HEK293 (cell line): ENCODE measurements at regions not wholly inside any gene's neighbourhood (a gene's known extent, or its start where the extent isn't known, plus 50 kb on each side); places are given as distances from the start of the nearest gene placed in this dataset.

ENCODE experiments used
- CTCF ChIA-PET: fragments of 350-600 bp; formaldehyde crosslinking; extraction: SDS; loops from one replicate; lab custom pipeline; 2021; ENCODE audit warnings: antibody characterized with exemption; lab: Yijun Ruan, JAX
- POLR2A ChIA-PET: fragments of 300-600 bp; formaldehyde crosslinking; extraction: SDS; loops from one replicate; lab custom pipeline; 2020; ENCODE audit warnings: antibody characterized with exemption, inconsistent platforms; lab: Yijun Ruan, JAX
- H3K27ac ChIP-seq: fragments of 200-500 bp; sonication (Bioruptor generic); 2 replicates; pipeline ENCODE4 v1.5.1; 2014; ENCODE audit warnings: low read depth, low read length, control low read depth, inconsistent platforms; ENCODE audit errors: extremely low read depth
- H3K36me3 ChIP-seq, 2 experiments: fragments of 200-500 bp in 1 of 2; sonication (Bioruptor generic) in 1 of 2; 1 replicate in 1 of 2; 2 replicates in 1 of 2; pipeline ENCODE4 v1.5.1; 2014 to 2017; ENCODE audit warnings: inconsistent platforms in 2 of 2, low read length in 2 of 2; ENCODE audit not compliant: control insufficient read depth in 2 of 2, insufficient read depth in 1 of 2
- H3K4me1 ChIP-seq: fragments of 200-500 bp; sonication (Bioruptor generic); 2 replicates; pipeline ENCODE4 v1.5.1; 2014; ENCODE audit warnings: mild to moderate bottlenecking, low read length, inconsistent platforms; ENCODE audit not compliant: control insufficient read depth, insufficient read depth
- H3K4me3 ChIP-seq: 2 replicates; pipeline ENCODE4 v1.5.1; 2011; ENCODE audit warnings: low read depth, mild to moderate bottlenecking, control low read depth, low read length, moderate library complexity
- H3K9me3 ChIP-seq: fragments of 200-500 bp; sonication (Bioruptor generic); 2 replicates; pipeline ENCODE4 v1.5.1; 2014; ENCODE audit warnings: low read depth, low read length, inconsistent platforms; ENCODE audit not compliant: control insufficient read depth, insufficient read depth
- EGR2 ChIP-seq: fragments of 450-650 bp; formaldehyde crosslinking; IDR thresholded peaks from 2 replicates; pipeline ENCODE4 v1.5.1; 2016; ENCODE audit warnings: low read depth, missing biosample characterization, missing genetic modification characterization
- GLI2 ChIP-seq: fragments of 450-650 bp; formaldehyde crosslinking; IDR thresholded peaks from 2 replicates; pipeline ENCODE4; 2017; ENCODE audit warnings: missing biosample characterization, missing genetic modification characterization, low read depth, borderline replicate concordance
- INSM2 ChIP-seq: fragments of 450-650 bp; formaldehyde crosslinking; IDR thresholded peaks from 2 replicates; pipeline ENCODE4 v1.5.1; 2016; ENCODE audit warnings: missing biosample characterization, missing genetic modification characterization
- OSR2 ChIP-seq: fragments of 450-650 bp; formaldehyde crosslinking; IDR thresholded peaks from 2 replicates; pipeline ENCODE4 v1.5.1; 2016; ENCODE audit warnings: missing biosample characterization, missing genetic modification characterization
- OVOL3 ChIP-seq: fragments of 450-650 bp; formaldehyde crosslinking; IDR thresholded peaks from 2 replicates; pipeline ENCODE4 v1.5.1; 2016; ENCODE audit warnings: missing biosample characterization, missing genetic modification characterization
- SETDB1 ChIP-seq: IDR thresholded peaks from one replicate; pipeline ENCODE4 v1.6.1; 2017; ENCODE audit warnings: mild to moderate bottlenecking, low read length, moderate library complexity, mixed read lengths; ENCODE audit not compliant: insufficient read length
- ZBTB17 ChIP-seq: fragments of 450-650 bp; formaldehyde crosslinking; IDR thresholded peaks from 2 replicates; pipeline ENCODE4 v1.5.1; 2016; ENCODE audit warnings: missing biosample characterization, missing genetic modification characterization
- ZBTB6 ChIP-seq: fragments of 450-650 bp; formaldehyde crosslinking; IDR thresholded peaks from 2 replicates; pipeline ENCODE4 v1.5.1; 2017; ENCODE audit warnings: missing biosample characterization, missing genetic modification characterization
- ZBTB7A ChIP-seq: fragments of 450-650 bp; formaldehyde crosslinking; IDR thresholded peaks from 2 replicates; pipeline ENCODE4 v1.5.1; 2016; ENCODE audit warnings: low read depth, missing biosample characterization, missing genetic modification characterization
- ZIC2 ChIP-seq: fragments of 450-650 bp; formaldehyde crosslinking; IDR thresholded peaks from 2 replicates; pipeline ENCODE4 v1.5.1; 2016; ENCODE audit warnings: missing biosample characterization, missing genetic modification characterization
- ZNF112 ChIP-seq: fragments of 450-650 bp; formaldehyde crosslinking; IDR thresholded peaks from 2 replicates; pipeline ENCODE4 v1.5.0; 2017; ENCODE audit warnings: missing biosample characterization, missing genetic modification characterization
- ZNF146 ChIP-seq: fragments of 450-650 bp; formaldehyde crosslinking; IDR thresholded peaks from 2 replicates; pipeline ENCODE4 v1.5.1; 2016; ENCODE audit warnings: missing biosample characterization, missing genetic modification characterization
- ZNF157 ChIP-seq: fragments of 450-650 bp; formaldehyde crosslinking; IDR thresholded peaks from 2 replicates; pipeline ENCODE4 v1.5.1; 2016; ENCODE audit warnings: missing biosample characterization, missing genetic modification characterization
- ZNF211 ChIP-seq: fragments of 450-650 bp; formaldehyde crosslinking; IDR thresholded peaks from 2 replicates; pipeline ENCODE4 v1.5.1; 2016; ENCODE audit warnings: low read depth, missing biosample characterization, missing genetic modification characterization
- ZNF366 ChIP-seq: fragments of 450-650 bp; formaldehyde crosslinking; conservative IDR thresholded peaks from 2 replicates; pipeline ENCODE4 v1.5.1; 2016; ENCODE audit warnings: missing biosample characterization, missing genetic modification characterization
- ZNF501 ChIP-seq: fragments of 450-650 bp; formaldehyde crosslinking; IDR thresholded peaks from 2 replicates; pipeline ENCODE4 v1.5.1; 2016; ENCODE audit warnings: missing biosample characterization, missing genetic modification characterization
- ZNF510 ChIP-seq: fragments of 450-650 bp; formaldehyde crosslinking; IDR thresholded peaks from 2 replicates; pipeline ENCODE4 v1.5.1; 2018; ENCODE audit warnings: mild to moderate bottlenecking, missing genetic modification characterization, missing biosample characterization; ENCODE audit not compliant: insufficient replicate concordance
- ZNF514 ChIP-seq: fragments of 450-650 bp; formaldehyde crosslinking; IDR thresholded peaks from 2 replicates; pipeline ENCODE4 v1.5.1; 2016; ENCODE audit warnings: missing biosample characterization, missing genetic modification characterization
- ZNF596 ChIP-seq: fragments of 450-650 bp; IDR thresholded peaks from 2 replicates; pipeline ENCODE4 v1.5.0; 2018; ENCODE audit warnings: missing biosample characterization, mild to moderate bottlenecking, missing genetic modification characterization, moderate library complexity
- ZNF600 ChIP-seq: fragments of 450-650 bp; formaldehyde crosslinking; IDR thresholded peaks from 2 replicates; pipeline ENCODE4 v1.5.1; 2016; ENCODE audit warnings: missing biosample characterization, missing genetic modification characterization
- ZNF660 ChIP-seq: fragments of 450-650 bp; IDR thresholded peaks from 2 replicates; pipeline ENCODE4 v1.5.1; 2018; ENCODE audit warnings: missing biosample characterization, mild to moderate bottlenecking, missing genetic modification characterization
- ZSCAN16 ChIP-seq: fragments of 450-650 bp; formaldehyde crosslinking; IDR thresholded peaks from 2 replicates; pipeline ENCODE4 v1.5.1; 2016; ENCODE audit warnings: missing biosample characterization, missing genetic modification characterization
- TF ChIP-seq, protein P1 (sequence below): fragments of 450-650 bp; formaldehyde crosslinking; IDR thresholded peaks from 2 replicates; pipeline ENCODE4; 2016; ENCODE audit warnings: missing biosample characterization, missing genetic modification characterization
- TF ChIP-seq, protein P2 (sequence below): fragments of 450-650 bp; formaldehyde crosslinking; IDR thresholded peaks from 2 replicates; pipeline ENCODE4 v1.5.1; 2016; ENCODE audit warnings: missing biosample characterization, missing genetic modification characterization

- CTCF ChIA-PET = interaction anchor here (0.9 kb wide), 1 partner anchor 181 kb away, joined by 4 read pairs; no protein-coding TSS in a partner anchor
Measured at GRCh38 chr4:33386764-33387163, 2666.6 kb downstream of the PCDH7 start.

GRCh38 chr4:33390976-33391375, 2670.8 kb downstream of the PCDH7 start:
- Histone ChIP-seq H3K36me3 (no peaks in the 10 kb centered on the region), H3K4me3 (no peak overlapping the region), H3K9me3 (no peaks in the 10 kb centered on the region), H3K4me1 (no peaks in the 10 kb centered on the region), H3K27ac (no peak overlapping the region)
- TF ChIP-seq EGR2 (tag by site-specific recombination) (no peak), ZNF211 (tag by site-specific recombination) (no peak), INSM2 (tag by site-specific recombination) (no peak), GLI2 (tag by site-specific recombination) (no peak)
- CTCF ChIA-PET = interaction anchor here (0.7 kb wide), 1 partner anchor 1083 kb away, joined by 3 read pairs; no protein-coding TSS in a partner anchor
- POLR2A ChIA-PET = no interaction called here

More at GRCh38 chr4:33386764-33387163, 2666.6 kb downstream of the PCDH7 start:
- no peaks in the 10 kb centered on the region for H3K36me3 ChIP-seq
- no peak for TF ChIP-seq ZNF112 (tag by site-specific recombination)
- no peak for TF ChIP-seq ZBTB17 (tag by site-specific recombination)
- TF ChIP-seq ZNF510 = no peak
- no peak for TF ChIP-seq ZNF600
- no peak for TF ChIP-seq ZBTB7A
- TF ChIP-seq, protein P1, sequence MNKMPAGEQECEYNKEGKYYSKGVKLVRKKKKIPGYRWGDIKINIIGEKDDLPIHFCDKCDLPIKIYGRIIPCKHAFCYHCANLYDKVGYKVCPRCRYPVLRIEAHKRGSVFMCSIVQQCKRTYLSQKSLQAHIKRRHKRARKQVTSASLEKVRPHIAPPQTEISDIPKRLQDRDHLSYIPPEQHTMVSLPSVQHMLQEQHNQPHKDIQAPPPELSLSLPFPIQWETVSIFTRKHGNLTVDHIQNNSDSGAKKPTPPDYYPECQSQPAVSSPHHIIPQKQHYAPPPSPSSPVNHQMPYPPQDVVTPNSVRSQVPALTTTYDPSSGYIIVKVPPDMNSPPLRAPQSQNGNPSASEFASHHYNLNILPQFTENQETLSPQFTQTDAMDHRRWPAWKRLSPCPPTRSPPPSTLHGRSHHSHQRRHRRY (tag by site-specific recombination) = no peak
- no peak for TF ChIP-seq ZSCAN16
- no peak for TF ChIP-seq OVOL3 (tag by site-specific recombination)
- TF ChIP-seq ZBTB6 (tag by site-specific recombination) = no peak
- no peak for TF ChIP-seq SETDB1
- TF ChIP-seq ZNF501 = no peak
- no peak for TF ChIP-seq ZNF514
- no peak for TF ChIP-seq OSR2 (tag by site-specific recombination)
- no peak for TF ChIP-seq ZNF366 (tag by site-specific recombination)
- no peak for TF ChIP-seq ZNF596
- no peak for TF ChIP-seq ZNF660
- TF ChIP-seq, protein P2, sequence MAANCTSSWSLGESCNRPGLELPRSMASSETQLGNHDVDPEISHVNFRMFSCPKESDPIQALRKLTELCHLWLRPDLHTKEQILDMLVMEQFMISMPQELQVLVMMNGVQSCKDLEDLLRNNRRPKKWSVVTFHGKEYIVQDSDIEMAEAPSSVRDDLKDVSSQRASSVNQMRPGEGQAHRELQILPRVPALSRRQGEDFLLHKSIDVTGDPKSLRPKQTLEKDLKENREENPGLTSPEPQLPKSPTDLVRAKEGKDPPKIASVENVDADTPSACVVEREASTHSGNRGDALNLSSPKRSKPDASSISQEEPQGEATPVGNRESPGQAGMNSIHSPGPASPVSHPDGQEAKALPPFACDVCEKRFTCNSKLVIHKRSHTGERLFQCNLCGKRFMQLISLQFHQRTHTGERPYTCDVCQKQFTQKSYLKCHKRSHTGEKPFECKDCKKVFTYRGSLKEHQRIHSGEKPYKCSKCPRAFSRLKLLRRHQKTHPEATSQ (tag by site-specific recombination) = no peak
- no peak for TF ChIP-seq ZNF157 (tag by site-specific recombination)
- TF ChIP-seq ZIC2 = no peak
- TF ChIP-seq ZNF146 = no peak
- H3K27ac ChIP-seq = no peak overlapping the region
- POLR2A ChIA-PET = no interaction called here
- H3K4me3 ChIP-seq = no peak overlapping the region
- no peaks in the 10 kb centered on the region for H3K9me3 ChIP-seq
- no peaks in the 10 kb centered on the region for H3K4me1 ChIP-seq
